Smooth muscle cell (in vitro differentiated cells): ENCODE measurements at regions not wholly inside any gene's neighbourhood (a gene's known extent, or its start where the extent isn't known, plus 50 kb on each side); places are given as distances from the start of the nearest gene placed in this dataset.

Experiments used
- DNase-seq: peaks from one replicate; lab custom pipeline; 2025; ENCODE audit not compliant: unreplicated experiment; lab: John Stamatoyannopoulos, UW
- H2AFZ ChIP-seq: fragments of 200-600 bp; sonication (generic); 2 replicates; pipeline ENCODE4 v1.6.0; 2016; ENCODE audit warnings: antibody characterized with exemption, low read depth, mild to moderate bottlenecking
- H3F3A ChIP-seq: fragments of 200-600 bp; sonication (generic); 2 replicates; pipeline ENCODE4 v1.6.0; 2017; ENCODE audit warnings: antibody characterized with exemption, low read depth
- H3K27ac ChIP-seq: fragments of 200-600 bp; sonication (generic); 2 replicates; pipeline ENCODE4 v1.5.1; 2016; ENCODE audit warnings: low read depth, mild to moderate bottlenecking
- H3K27me3 ChIP-seq: fragments of 200-600 bp; sonication (generic); 2 replicates; pipeline ENCODE4 v1.6.1; 2016; ENCODE audit warnings: low read depth, mild to moderate bottlenecking
- H3K36me3 ChIP-seq: fragments of 200-600 bp; sonication (generic); 2 replicates; pipeline ENCODE4 v1.5.1; 2016; ENCODE audit warnings: low read depth
- H3K4me1 ChIP-seq: fragments of 200-600 bp; sonication (generic); 2 replicates; pipeline ENCODE4 v1.5.1; 2016; ENCODE audit warnings: low read depth
- H3K4me2 ChIP-seq: fragments of 200-600 bp; sonication (generic); 2 replicates; pipeline ENCODE4 v1.6.0; 2016; ENCODE audit warnings: mild to moderate bottlenecking
- H3K4me3 ChIP-seq: fragments of 200-600 bp; sonication (generic); 2 replicates; pipeline ENCODE4 v1.5.1; 2016; ENCODE audit warnings: mild to moderate bottlenecking
- H3K79me2 ChIP-seq: fragments of 200-600 bp; sonication (generic); 2 replicates; pipeline ENCODE4 v1.6.0; 2016; ENCODE audit warnings: low read depth, mild to moderate bottlenecking
- H3K9ac ChIP-seq: fragments of 200-600 bp; sonication (generic); 2 replicates; pipeline ENCODE4 v1.6.0; 2016; ENCODE audit warnings: low read depth
- H3K9me3 ChIP-seq: fragments of 200-600 bp; sonication (generic); replicated peaks from 2 replicates; pipeline ENCODE4 v1.5.1; 2016; ENCODE audit warnings: low read depth
- H4K20me1 ChIP-seq: fragments of 200-600 bp; sonication (generic); 2 replicates; pipeline ENCODE4 v1.6.0; 2016; ENCODE audit warnings: low read depth
- CTCF ChIP-seq: fragments of 200-600 bp; sonication (generic); IDR thresholded peaks from 2 replicates; pipeline ENCODE4 v1.5.1; 2017; ENCODE audit warnings: borderline replicate concordance, mild to moderate bottlenecking, antibody characterized with exemption; ENCODE audit not compliant: insufficient read depth, poor library complexity, severe bottlenecking
- WGBS: methylation state at CpG from one replicate; pipeline ENCODE4 v1.1.7; 2016; ENCODE audit warnings: low lambda C conversion rate; 5-methylcytosine and 5-hydroxymethylcytosine counted together

- WGBS, result 29% methylated on average over 4 of the region's 4 CpGs
- H3K27me3 ChIP-seq, result no peaks in the 10 kb centered on the region
- no peaks in the 10 kb centered on the region for H3K36me3 ChIP-seq
- H3K4me3 ChIP-seq, result no peak overlapping the region
- no peak overlapping the region for H2AFZ ChIP-seq
- DNase-seq, result no peak
- no peak overlapping the region for H3K9ac ChIP-seq
- TF ChIP-seq CTCF, result no peak
- H3K4me1 ChIP-seq, result peaks cover 7% of the 10 kb centered on the region
- no peaks in the 10 kb centered on the region for H3K9me3 ChIP-seq
- H4K20me1 ChIP-seq, result no peaks in the 10 kb centered on the region
- H3K4me2 ChIP-seq, result peak overlapping the region; percentile 40
- H3K27ac ChIP-seq, result peak overlapping the region; percentile 77
- no peaks in the 10 kb centered on the region for H3K79me2 ChIP-seq
- H3F3A ChIP-seq, result no peaks in the 10 kb centered on the region
Observed at GRCh38 chr6:84623956-84624680, 140.3 kb downstream of the TBX18 start.

- peak overlapping the region; percentile 67 for H3K4me2 ChIP-seq
- TF ChIP-seq CTCF, result no peak
- no peaks in the 10 kb centered on the region for H4K20me1 ChIP-seq
- H3K9me3 ChIP-seq, result no peaks in the 10 kb centered on the region
- no peaks in the 10 kb centered on the region for H3K36me3 ChIP-seq
- peak overlapping the region; percentile 83 for H3K27ac ChIP-seq
- no peaks in the 10 kb centered on the region for H3K79me2 ChIP-seq
- peaks cover 3% of the 10 kb centered on the region for H3F3A ChIP-seq
- no peaks in the 10 kb centered on the region for H3K27me3 ChIP-seq
- H3K4me1 ChIP-seq, result peaks cover 20% of the 10 kb centered on the region
- 29% methylated on average over 6 of the region's 6 CpGs for WGBS
- peak overlapping the region; percentile 1 for H2AFZ ChIP-seq
- H3K9ac ChIP-seq, result peak overlapping the region; percentile 64
- H3K4me3 ChIP-seq, result no peak overlapping the region
- DNase-seq, result no peak
Observed at GRCh38 chr6:84618836-84619235, 145.6 kb downstream of the TBX18 start.

GRCh38 chr6:84618046-84618752 lies 146.2 kb downstream of the TBX18 start:
- H3F3A ChIP-seq, result peaks cover 3% of the 10 kb centered on the region
- H3K4me2 ChIP-seq, result peak overlapping the region; percentile 67
- no peaks in the 10 kb centered on the region for H4K20me1 ChIP-seq
- H3K4me1 ChIP-seq, result peaks cover 20% of the 10 kb centered on the region
- H3K4me3 ChIP-seq, result no peak overlapping the region
- H3K36me3 ChIP-seq, result no peaks in the 10 kb centered on the region
- peak overlapping the region; percentile 1 for H2AFZ ChIP-seq
- H3K79me2 ChIP-seq, result no peaks in the 10 kb centered on the region
- no peaks in the 10 kb centered on the region for H3K27me3 ChIP-seq
- 38% methylated on average over 8 of the region's 8 CpGs for WGBS
- peak overlapping the region; percentile 64 for H3K9ac ChIP-seq
- DNase-seq, result no peak
- H3K9me3 ChIP-seq, result no peaks in the 10 kb centered on the region
- H3K27ac ChIP-seq, result peak overlapping the region; percentile 83
- no peak for TF ChIP-seq CTCF
